DMS79 treated with DMSO at 0.1 percent for 48 hours (cell line): ENCODE measurements at regions not wholly inside any gene's neighbourhood (a gene's known extent, or its start where the extent isn't known, plus 50 kb on each side); places are given as distances from the start of the nearest gene placed in this dataset.

Experiments
- DNase-seq: peaks from one replicate; lab custom pipeline; 2025; lab: John Stamatoyannopoulos, UW

DNA sequence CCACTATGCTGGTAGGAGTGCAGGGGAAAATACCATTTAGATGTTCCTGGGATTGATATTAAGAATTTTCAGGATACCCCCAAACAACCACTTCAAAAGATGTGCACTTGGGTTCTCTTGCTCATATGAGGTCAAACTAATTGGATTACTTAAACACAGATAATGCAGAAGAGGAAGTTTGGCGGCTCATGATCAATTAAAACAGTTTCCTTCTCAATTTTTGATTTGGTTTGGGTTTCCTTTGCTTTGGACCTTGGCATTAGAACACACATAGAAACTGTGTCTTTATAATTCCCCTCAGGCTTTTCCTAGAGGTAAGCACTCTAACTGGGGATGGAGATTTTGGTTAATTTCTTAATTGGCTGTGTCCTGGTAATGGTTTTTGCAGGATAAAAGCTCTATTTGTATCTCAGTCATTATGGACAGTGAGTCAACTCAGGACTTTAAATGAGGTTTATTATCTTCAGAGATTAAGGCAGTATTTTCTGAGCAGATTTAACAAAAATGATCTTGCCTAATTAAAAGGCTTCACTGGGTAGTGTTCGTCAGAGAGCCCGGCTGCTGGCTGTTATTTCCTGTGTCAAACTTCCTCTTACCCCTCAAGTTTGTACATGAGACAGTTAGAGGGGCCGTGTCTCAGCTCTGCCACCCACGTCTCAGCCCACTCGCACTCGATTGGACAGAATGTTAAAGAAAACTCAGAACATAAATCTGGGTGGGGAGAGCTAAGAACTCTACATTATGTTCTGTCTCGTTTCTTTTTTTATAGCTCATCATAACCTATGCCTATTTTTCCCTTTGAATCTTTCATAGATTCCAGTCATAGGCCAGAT, 50.3 kb upstream of the PREP start:
- no peak for DNase-seq
